Prostate gland (tissue), 2 donors: ENCODE measurements at regions not wholly inside any gene's neighbourhood (a gene's known extent, or its start where the extent isn't known, plus 50 kb on each side); places are given as distances from the start of the nearest gene placed in this dataset.

Source experiments
- CTCF ChIP-seq, 4 experiments: fragments of 200-600 bp in 2 of 4; fragments of 450-650 bp in 2 of 4; sonication (generic) in 2 of 4; IDR thresholded peaks; 1 replicate in 3 of 4; 2 replicates in 1 of 4; pipeline ENCODE4 v1.5.1; 2016 to 2019; ENCODE audit warnings: antibody characterized with exemption in 4 of 4, mild to moderate bottlenecking in 2 of 4, moderate library complexity in 2 of 4
- POLR2AphosphoS5 ChIP-seq: sonication (generic); formaldehyde crosslinking; IDR thresholded peaks from one replicate; pipeline ENCODE4 v1.6.1; 2017; ENCODE audit warnings: antibody characterized with exemption

DNA sequence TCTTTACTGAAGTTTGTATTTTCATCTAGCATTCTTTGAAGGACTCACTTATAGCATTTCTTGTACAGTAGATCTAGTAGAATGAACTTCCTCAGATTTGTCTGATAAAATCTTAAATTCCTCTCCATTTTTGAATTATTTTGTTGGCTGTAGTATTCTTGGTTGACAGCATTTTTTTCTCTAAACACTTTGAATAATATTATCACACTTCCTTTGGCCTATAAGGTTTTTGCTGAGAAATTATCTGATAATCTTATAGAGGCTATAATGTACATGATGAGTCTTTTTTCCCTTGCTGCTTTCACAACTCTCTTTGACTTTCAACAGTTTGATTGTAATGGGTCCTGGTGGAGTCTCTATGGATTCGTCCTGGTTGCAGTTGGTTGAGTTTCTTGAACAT, 169.5 kb downstream of the NOL4 start:
- TF ChIP-seq CTCF (IDR thresholded peaks at IDR 0.05) (no peak), POLR2AphosphoS5 (no peak)
